ENCODE measurements at regions not wholly inside any gene's neighbourhood (a gene's known extent, or its start where the extent isn't known, plus 50 kb on each side); places are given as distances from the start of the nearest gene placed in this dataset.
A peak's percentile ranks its signal among the peaks of the same experiment; 100 is the strongest.

DNA sequence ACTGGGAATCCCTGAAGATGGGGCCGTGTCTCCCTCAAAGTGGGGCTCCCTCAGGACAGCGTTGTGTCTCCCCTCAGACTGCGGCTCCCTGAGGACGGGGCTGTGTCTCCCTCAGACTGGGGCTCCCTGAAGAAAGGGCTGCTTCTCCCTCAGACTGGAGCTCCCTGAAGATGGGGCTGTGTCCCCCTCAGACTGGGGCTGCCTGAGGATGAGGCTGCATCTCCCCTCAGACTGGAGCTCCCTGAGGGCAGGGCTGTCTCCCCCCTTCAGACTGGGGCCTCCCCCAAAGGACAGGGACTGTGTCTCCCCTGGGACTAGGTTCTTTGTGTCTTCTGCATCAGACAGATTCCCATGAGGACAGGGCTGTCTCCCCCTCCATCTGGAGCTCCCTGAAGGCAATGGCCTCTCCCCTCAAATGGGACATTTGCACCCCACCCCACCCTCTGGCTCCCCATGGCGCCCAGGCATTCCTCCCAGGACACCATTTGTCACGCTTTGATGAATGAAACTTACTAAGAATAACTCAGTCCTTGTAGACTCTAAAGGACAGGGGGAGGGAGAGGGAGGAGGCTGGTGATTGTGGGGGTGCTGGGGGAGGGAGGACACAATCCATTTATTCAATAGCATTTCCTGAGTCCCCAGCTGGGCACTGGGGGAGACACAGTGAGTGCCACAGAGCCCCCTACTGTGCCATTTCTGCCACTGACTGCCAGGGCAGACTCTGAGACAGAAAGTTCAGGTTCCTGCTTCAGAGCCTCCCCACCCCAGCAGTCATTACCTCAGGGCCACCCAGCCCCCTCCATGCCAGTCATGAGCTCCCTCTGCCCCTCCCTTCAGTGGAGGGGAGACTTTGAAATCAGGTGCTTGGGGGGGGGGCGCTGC lies 122.4 kb downstream of the MRPL14 start:
- TF ChIP-seq, protein P1, sequence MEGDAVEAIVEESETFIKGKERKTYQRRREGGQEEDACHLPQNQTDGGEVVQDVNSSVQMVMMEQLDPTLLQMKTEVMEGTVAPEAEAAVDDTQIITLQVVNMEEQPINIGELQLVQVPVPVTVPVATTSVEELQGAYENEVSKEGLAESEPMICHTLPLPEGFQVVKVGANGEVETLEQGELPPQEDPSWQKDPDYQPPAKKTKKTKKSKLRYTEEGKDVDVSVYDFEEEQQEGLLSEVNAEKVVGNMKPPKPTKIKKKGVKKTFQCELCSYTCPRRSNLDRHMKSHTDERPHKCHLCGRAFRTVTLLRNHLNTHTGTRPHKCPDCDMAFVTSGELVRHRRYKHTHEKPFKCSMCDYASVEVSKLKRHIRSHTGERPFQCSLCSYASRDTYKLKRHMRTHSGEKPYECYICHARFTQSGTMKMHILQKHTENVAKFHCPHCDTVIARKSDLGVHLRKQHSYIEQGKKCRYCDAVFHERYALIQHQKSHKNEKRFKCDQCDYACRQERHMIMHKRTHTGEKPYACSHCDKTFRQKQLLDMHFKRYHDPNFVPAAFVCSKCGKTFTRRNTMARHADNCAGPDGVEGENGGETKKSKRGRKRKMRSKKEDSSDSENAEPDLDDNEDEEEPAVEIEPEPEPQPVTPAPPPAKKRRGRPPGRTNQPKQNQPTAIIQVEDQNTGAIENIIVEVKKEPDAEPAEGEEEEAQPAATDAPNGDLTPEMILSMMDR (IDR thresholded peaks at IDR 0.05) = peak; percentile 65; the same call in 1 of the 2 replicates
- TF ChIP-seq, protein P2, sequence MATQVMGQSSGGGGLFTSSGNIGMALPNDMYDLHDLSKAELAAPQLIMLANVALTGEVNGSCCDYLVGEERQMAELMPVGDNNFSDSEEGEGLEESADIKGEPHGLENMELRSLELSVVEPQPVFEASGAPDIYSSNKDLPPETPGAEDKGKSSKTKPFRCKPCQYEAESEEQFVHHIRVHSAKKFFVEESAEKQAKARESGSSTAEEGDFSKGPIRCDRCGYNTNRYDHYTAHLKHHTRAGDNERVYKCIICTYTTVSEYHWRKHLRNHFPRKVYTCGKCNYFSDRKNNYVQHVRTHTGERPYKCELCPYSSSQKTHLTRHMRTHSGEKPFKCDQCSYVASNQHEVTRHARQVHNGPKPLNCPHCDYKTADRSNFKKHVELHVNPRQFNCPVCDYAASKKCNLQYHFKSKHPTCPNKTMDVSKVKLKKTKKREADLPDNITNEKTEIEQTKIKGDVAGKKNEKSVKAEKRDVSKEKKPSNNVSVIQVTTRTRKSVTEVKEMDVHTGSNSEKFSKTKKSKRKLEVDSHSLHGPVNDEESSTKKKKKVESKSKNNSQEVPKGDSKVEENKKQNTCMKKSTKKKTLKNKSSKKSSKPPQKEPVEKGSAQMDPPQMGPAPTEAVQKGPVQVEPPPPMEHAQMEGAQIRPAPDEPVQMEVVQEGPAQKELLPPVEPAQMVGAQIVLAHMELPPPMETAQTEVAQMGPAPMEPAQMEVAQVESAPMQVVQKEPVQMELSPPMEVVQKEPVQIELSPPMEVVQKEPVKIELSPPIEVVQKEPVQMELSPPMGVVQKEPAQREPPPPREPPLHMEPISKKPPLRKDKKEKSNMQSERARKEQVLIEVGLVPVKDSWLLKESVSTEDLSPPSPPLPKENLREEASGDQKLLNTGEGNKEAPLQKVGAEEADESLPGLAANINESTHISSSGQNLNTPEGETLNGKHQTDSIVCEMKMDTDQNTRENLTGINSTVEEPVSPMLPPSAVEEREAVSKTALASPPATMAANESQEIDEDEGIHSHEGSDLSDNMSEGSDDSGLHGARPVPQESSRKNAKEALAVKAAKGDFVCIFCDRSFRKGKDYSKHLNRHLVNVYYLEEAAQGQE (IDR thresholded peaks at IDR 0.05; ENCODE audit: insufficient read depth in 1 of 2, low read depth in 2 of 2, low read length in 1 of 2) = no peak

DNA sequence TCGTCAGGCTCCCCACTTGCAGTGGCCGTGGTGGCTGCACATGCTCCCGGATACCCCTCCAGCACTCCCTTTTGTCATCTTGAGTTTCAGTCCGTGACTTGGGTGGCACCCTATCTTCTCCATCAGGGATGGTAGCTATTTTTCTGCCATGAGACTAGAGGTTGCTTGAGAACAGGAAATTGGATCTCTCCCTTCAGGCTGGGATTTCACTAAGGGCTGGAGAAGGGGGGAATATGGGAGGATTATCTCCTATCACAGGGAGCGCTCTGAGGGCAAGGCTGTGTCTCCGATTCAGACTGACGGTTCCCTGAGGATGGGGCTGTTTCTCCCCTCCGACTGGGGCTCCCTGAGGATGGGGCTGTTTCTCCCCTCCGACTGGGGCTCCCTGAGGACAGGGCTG lies 123.1 kb downstream of the MRPL14 start:
- DNase-seq (ENCODE audit: low read depth, low spot score) = no peak
- BruUV-seq (replicated peaks) = no TSS peak
- H3K9me3 ChIP-seq (ENCODE audit: control insufficient read depth, insufficient read depth, low read depth, low read length) = no peaks in the 10 kb centered on the region
- no peaks in the 10 kb centered on the region for H3K27me3 ChIP-seq (ENCODE audit: control insufficient read depth, insufficient read depth, low read length)
- ChIA-PET POLR2A (no interaction called here), CTCF (interaction anchor here (0.6 to 0.7 kb wide), 2 partner anchors 80 to 283 kb away, joined by 3 to 6 read pairs; no protein-coding TSS in a partner anchor)
- H3K4me1 ChIP-seq (ENCODE audit: control insufficient read depth, insufficient read depth, low read length) = no peaks in the 10 kb centered on the region; the same call in 1 of the 2 replicates
- no peak for TF ChIP-seq TCF7L2 (IDR thresholded peaks at IDR 0.05; ENCODE audit: low read depth, low read length)
- no peak overlapping the region; the same call in 1 of the 2 replicates for H3K27ac ChIP-seq (ENCODE audit: low read length)
- ATAC-seq = no peak
- in situ Hi-C loops (cut with HindIII; ENCODE audit: low pct_unique_long_range_greater_than_20kb, low sequenced_read_pairs) (no loop called here), intact Hi-C loops (cut with micrococcal nuclease; ENCODE audit: unreplicated experiment) (no loop called here)
- no peak overlapping the region for H3K4me3 ChIP-seq (ENCODE audit: low read depth in 2 of 2, low read length in 2 of 2)
- H3K36me3 ChIP-seq (ENCODE audit: control insufficient read depth, insufficient read depth, low read length) = no peaks in the 10 kb centered on the region

More for the DNA sequence above, 122.4 kb downstream of the MRPL14 start:
- intact Hi-C loops (cut with micrococcal nuclease; ENCODE audit: unreplicated experiment) (no loop called here), in situ Hi-C loops (cut with HindIII; ENCODE audit: low pct_unique_long_range_greater_than_20kb, low sequenced_read_pairs) (no loop called here)
- CTCF ChIA-PET = interaction anchor here (0.6 to 1.2 kb wide), 2 partner anchors 148 to 284 kb away, joined by 3 to 6 read pairs; no protein-coding TSS in a partner anchor
- no TSS peak for BruUV-seq (replicated peaks)
- Histone ChIP-seq H3K27me3 (ENCODE audit: control insufficient read depth, insufficient read depth, low read length) (no peaks in the 10 kb centered on the region), H3K36me3 (ENCODE audit: control insufficient read depth, insufficient read depth, low read length) (no peaks in the 10 kb centered on the region), H3K27ac (ENCODE audit: low read length) (no peak overlapping the region; the same call in 1 of the 2 replicates), H3K4me1 (ENCODE audit: control insufficient read depth, insufficient read depth, low read length) (peaks cover 2% of the 10 kb centered on the region), H3K4me3 (ENCODE audit: low read depth in 2 of 2, low read length in 2 of 2) (no peak overlapping the region), H3K9me3 (ENCODE audit: control insufficient read depth, insufficient read depth, low read depth, low read length) (no peaks in the 10 kb centered on the region)
- DNase-seq (ENCODE audit: low read depth, low spot score) = no peak
- no peak for ATAC-seq
- POLR2A ChIA-PET = no interaction called here

DNA sequence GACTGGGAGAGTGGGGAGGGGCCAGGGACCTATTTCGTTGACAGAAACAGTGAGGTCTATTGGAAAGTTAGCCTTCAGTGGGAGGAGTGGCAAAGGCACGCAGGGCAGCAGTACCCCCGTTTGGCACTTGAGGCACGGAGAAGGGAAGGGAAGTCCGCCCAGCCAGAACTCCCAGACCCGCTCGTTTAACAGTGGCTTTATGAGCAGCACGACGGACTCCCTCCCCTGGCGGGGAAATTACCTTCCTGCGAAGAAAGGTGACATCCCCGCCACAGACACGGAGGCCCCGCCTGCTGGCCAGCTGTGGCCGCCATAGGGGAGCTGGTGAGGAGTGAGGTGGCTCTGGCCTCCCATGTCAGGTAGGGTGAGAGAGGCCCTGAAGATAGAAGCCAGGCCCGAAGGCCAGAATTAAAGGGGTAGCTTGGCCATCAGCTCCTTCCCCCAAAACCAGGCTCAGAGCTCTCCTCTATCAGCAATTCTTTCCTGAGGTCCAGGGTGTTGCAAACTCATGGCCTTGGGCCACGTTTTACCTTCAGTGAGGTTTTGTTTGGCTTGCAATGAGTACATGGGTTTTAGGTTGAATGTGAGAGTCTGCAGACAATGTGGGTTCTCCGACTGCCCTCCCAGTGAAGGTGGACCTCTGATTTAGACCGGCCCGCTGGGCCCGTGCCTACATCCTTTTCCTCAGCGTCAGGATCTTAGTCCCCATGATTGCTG lies 123.7 kb downstream of the MRPL14 start:
- Histone ChIP-seq H3K27ac (ENCODE audit: low read length) (no peak overlapping the region), H3K36me3 (ENCODE audit: control insufficient read depth, insufficient read depth, low read length) (no peaks in the 10 kb centered on the region), H3K4me1 (ENCODE audit: control insufficient read depth, insufficient read depth, low read length) (no peaks in the 10 kb centered on the region; the same call in 1 of the 2 replicates), H3K9me3 (ENCODE audit: control insufficient read depth, insufficient read depth, low read depth, low read length) (no peaks in the 10 kb centered on the region), H3K27me3 (ENCODE audit: control insufficient read depth, insufficient read depth, low read length) (no peaks in the 10 kb centered on the region), H3K4me3 (ENCODE audit: low read depth in 2 of 2, low read length in 2 of 2) (no peak overlapping the region)
- DNase-seq (ENCODE audit: low read depth, low spot score) (no peak), ATAC-seq (no peak)
- CTCF ChIA-PET = interaction anchor here (0.7 kb wide), 1 partner anchor 79 kb away, joined by 3 read pairs; no protein-coding TSS in a partner anchor
- in situ Hi-C loops (cut with HindIII; ENCODE audit: low pct_unique_long_range_greater_than_20kb, low sequenced_read_pairs) = no loop called here
- TF ChIP-seq, protein P1 (IDR thresholded peaks at IDR 0.05) = no peak
- no peak for TF ChIP-seq POLR2AphosphoS5 (IDR thresholded peaks at IDR 0.05; ENCODE audit: low read depth, low read length)
- no peak for TF ChIP-seq SIN3A (IDR thresholded peaks at IDR 0.05; ENCODE audit: borderline replicate concordance, insufficient read depth, low read depth, low read length)
- TF ChIP-seq, protein P2 (IDR thresholded peaks at IDR 0.05; ENCODE audit: insufficient read depth in 1 of 2, low read depth in 2 of 2, low read length in 1 of 2) = no peak
- no peak for TF ChIP-seq TCF7L2 (IDR thresholded peaks at IDR 0.05; ENCODE audit: low read depth, low read length)
- no TSS peak for BruUV-seq (replicated peaks)
- intact Hi-C loops (cut with micrococcal nuclease; ENCODE audit: unreplicated experiment) = no loop called here
- POLR2A ChIA-PET = no interaction called here

All from Panc1 (cell line).